IPS DF 6.9 (cell line): ENCODE measurements at regions not wholly inside any gene's neighbourhood (a gene's known extent, or its start where the extent isn't known, plus 50 kb on each side); places are given as distances from the start of the nearest gene placed in this dataset.

ENCODE experiments used
- DNase-seq: peaks from one replicate; pipeline ENCODE4 v3.0.0-alpha.2; 2013; ENCODE audit warnings: low read depth, low spot score
- H3K27ac ChIP-seq: one replicate; pipeline ENCODE4 v1.5.1; 2013; ENCODE audit warnings: low read length, control low read depth
- H3K27me3 ChIP-seq: 2 replicates; pipeline ENCODE4 v1.6.1; 2013; ENCODE audit warnings: mild to moderate bottlenecking, low read length; ENCODE audit not compliant: control insufficient read depth, insufficient read depth
- H3K36me3 ChIP-seq: 2 replicates; pipeline ENCODE4 v1.6.1; 2013; ENCODE audit warnings: low read length; ENCODE audit not compliant: control insufficient read depth, insufficient read depth
- H3K4me1 ChIP-seq: 2 replicates; pipeline ENCODE4 v1.6.1; 2013; ENCODE audit warnings: low read length; ENCODE audit not compliant: control insufficient read depth, insufficient read depth
- H3K4me3 ChIP-seq: 2 replicates; pipeline ENCODE4 v1.5.1; 2013; ENCODE audit warnings: mild to moderate bottlenecking, low read length
- H3K9me3 ChIP-seq: 2 replicates; pipeline ENCODE4 v1.6.1; 2013; ENCODE audit warnings: low read length, inconsistent platforms; ENCODE audit not compliant: control insufficient read depth, insufficient read depth
- WGBS: extraction: QIAGEN DNeasy Blood & Tissue Kit; methylation state at CpG from one replicate; pipeline ENCODE4 v1.1.7; 2013; ENCODE audit warnings: mixed read lengths, missing lambda C conversion rate; ENCODE audit not compliant: insufficient read length, insufficient coverage; 5-methylcytosine and 5-hydroxymethylcytosine counted together

DNA sequence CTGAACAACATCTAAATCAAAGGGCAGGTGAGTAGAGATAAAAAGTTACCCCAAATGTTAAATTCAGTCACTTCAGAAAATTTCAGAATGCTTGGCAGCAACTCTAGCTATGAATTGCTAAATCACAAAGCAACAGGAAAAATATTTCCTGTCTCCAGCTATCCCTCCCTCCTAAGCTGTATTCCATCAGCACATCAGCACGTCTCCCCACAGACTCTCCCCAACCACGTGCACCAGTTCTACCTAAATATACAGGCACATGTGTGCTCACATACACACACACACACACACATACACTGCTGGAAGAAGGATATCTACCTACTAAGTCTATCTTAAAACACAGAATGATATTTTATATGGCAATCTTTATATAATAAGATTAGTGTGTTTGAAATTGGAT lies 177.1 kb upstream of the ARHGEF26 start:
- Histone ChIP-seq H3K27ac (no peak overlapping the region), H3K27me3 (no peaks in the 10 kb centered on the region), H3K4me1 (no peaks in the 10 kb centered on the region), H3K9me3 (no peaks in the 10 kb centered on the region), H3K36me3 (no peaks in the 10 kb centered on the region), H3K4me3 (no peak overlapping the region)
- WGBS, result no CpG with 5 or more reads among the region's 2 CpGs
- DNase-seq, result no peak

DNA sequence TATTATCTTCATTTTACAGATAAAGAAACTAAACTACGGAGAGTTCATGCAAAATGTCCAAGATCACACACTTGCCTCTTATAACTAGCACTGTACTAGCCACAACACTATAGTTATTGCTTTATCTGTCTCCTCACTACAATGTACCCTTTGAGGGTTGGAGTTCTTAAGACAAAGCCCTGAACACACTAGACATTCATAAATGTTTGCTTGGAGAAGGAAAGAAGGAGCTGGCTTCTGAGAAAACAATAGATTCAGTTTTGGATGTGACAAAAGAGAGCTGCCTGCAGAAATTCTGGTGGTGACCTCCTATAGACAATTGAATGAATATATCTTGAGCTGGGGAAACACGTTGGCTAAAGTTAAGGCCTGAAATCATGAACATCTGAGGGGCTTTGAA lies 169.9 kb upstream of the ARHGEF26 start:
- WGBS, result no CpG with 5 or more reads among the region's 2 CpGs
- Histone ChIP-seq H3K4me3 (no peak overlapping the region), H3K9me3 (no peaks in the 10 kb centered on the region), H3K4me1 (no peaks in the 10 kb centered on the region), H3K36me3 (no peaks in the 10 kb centered on the region), H3K27me3 (no peaks in the 10 kb centered on the region), H3K27ac (no peak overlapping the region)
- no peak for DNase-seq

DNA sequence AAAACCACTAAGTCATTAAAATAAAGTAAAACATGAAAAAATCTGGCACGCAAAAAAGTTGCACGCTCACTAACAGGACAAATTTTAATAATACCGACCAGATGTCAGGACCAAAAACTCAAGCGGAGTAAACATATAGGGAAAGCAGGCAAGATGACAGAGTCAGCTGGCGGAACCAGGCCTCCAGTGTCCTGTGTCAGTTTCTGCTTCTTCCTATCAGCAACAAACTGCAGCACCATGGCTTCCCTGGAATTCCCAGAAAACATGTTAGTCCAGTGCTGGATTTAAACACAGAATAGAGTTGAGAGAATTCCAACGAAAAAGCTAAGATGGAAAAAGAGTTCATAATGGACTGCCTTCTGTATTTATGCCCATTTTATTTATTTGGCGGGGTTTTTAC lies 169.1 kb upstream of the ARHGEF26 start:
- WGBS, result no CpG with 5 or more reads among the region's 7 CpGs

DNA sequence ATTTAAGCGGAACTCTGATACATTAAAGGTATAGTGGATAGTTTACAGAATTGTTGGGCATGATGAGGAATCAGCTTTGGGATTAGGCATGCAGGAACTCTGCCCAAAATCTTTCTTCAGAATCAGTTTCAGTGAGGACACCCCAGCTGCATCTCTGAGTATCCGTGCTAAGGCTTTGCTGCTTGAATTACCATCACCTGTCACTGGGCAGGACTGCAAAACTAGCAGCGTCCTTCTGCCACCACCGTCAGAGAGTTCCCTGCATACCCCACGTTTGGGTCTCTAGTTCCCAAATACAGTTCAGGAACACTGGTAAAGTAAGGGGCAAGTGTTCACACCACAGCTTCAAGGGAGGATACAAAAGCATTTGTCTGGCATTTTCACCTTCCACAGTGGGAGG lies 164.6 kb upstream of the ARHGEF26 start:
- no peaks in the 10 kb centered on the region for H3K36me3 ChIP-seq
- no CpG with 5 or more reads among the region's 5 CpGs for WGBS
- no peaks in the 10 kb centered on the region for H3K27me3 ChIP-seq
- H3K4me1 ChIP-seq, result no peaks in the 10 kb centered on the region
- no peaks in the 10 kb centered on the region for H3K9me3 ChIP-seq
- DNase-seq, result no peak
- no peak overlapping the region for H3K4me3 ChIP-seq
- no peak overlapping the region for H3K27ac ChIP-seq

More for the DNA sequence above, 169.1 kb upstream of the ARHGEF26 start:
- H3K9me3 ChIP-seq, result no peaks in the 10 kb centered on the region
- no peaks in the 10 kb centered on the region for H3K27me3 ChIP-seq
- no peak for DNase-seq
- no peak overlapping the region for H3K27ac ChIP-seq
- H3K36me3 ChIP-seq, result no peaks in the 10 kb centered on the region
- no peaks in the 10 kb centered on the region for H3K4me1 ChIP-seq
- no peak overlapping the region for H3K4me3 ChIP-seq

DNA sequence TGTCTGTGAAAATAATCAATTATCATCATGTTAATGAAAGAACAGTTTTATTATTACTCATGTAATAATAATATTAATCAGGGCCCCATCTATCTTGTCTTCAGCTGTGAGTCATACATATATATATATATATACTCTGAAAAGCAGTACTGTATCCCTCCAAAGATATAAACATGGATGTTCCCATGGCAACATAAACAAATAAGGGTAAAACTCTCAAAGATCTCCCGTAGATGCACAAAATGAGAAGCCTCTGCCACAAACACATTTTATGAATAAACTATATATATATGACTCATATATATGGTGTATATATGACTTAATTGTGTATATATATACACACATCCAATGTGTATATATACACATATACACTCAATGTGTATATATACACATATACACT lies 163.8 kb upstream of the ARHGEF26 start:
- WGBS, result no CpG with 5 or more reads among the region's 1 CpG
- Histone ChIP-seq H3K4me1 (no peaks in the 10 kb centered on the region), H3K36me3 (no peaks in the 10 kb centered on the region), H3K27me3 (no peaks in the 10 kb centered on the region), H3K4me3 (no peak overlapping the region), H3K9me3 (no peaks in the 10 kb centered on the region), H3K27ac (no peak overlapping the region)
- DNase-seq, result no peak

DNA sequence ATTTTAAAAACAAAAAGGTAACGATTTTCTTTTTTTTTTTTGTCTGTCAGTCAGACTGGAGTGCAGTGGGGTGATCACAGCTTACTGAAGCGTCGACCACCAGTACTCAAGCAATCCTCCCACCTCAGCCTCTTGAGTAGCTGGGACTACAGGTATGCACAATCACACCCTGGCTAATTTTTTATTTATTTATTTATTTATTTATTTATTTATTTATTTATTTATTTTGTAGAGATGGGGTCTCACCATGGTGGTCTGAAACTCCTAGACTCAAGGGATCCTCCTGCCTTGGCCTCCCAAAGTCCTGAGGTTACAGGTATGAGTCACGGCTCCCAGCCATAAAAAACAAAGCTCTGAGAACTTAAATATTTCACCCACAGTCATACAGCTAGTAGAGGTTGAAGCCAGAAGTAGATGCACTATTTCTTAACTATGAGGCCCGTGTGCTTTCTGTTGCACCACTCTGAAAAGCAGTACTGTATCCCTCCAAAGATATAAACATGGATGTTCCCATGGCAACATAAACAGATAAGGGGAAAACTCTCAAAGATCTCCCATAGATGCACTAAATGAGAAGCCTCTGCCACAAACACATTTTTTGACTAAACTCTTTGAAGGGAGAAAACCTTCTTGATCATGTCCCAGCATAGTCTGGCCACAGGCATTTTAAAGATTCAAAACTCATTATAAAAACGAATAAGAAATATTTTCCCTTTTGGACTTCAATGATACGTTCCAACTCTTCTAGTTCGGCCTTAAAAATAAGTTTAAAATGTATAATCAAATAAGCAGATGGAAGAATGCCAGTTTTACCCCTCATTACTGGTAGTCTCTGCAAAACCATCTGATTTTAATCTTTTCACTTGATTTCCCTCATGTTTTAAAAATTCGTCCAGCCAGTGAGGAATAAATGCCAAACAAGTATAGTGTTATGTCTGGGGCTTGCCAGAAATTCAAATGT lies 162.3 kb upstream of the ARHGEF26 start:
- WGBS, result no CpG with 5 or more reads among the region's 9 CpGs
- no peaks in the 10 kb centered on the region for H3K9me3 ChIP-seq

DNA sequence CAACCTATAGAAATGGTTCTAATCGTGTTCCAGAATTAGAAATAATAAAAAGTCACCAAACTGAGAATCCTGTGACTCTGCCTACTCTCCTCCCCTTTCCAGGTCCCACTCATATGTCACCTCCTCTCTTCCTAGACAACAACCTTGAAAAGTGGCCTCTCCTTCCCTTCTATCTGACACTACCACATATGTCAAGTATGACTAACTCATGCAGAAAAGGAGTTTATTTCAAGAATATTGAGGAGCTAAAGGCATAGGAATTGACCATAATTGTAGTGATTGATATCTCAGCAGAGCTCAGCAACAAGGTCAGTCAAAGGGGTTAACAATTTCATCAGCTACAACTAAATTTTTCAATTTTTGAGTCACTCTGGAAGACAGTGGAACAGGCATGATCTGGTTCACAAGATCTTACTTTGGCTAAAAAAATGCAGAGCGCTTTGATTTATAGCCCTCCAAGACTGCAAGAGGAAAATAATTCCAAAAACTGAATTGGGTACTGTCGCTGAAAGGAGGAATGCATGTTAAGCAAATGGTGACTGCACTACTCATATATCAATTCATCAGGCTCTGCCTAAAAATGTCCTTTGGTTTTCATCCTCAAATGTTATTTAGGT lies 160.6 kb upstream of the ARHGEF26 start:
- Histone ChIP-seq H3K4me1 (no peaks in the 10 kb centered on the region), H3K27me3 (no peaks in the 10 kb centered on the region), H3K36me3 (no peaks in the 10 kb centered on the region), H3K27ac (no peak overlapping the region), H3K4me3 (no peak overlapping the region), H3K9me3 (no peaks in the 10 kb centered on the region)
- no CpG with 5 or more reads among the region's 3 CpGs for WGBS
- DNase-seq, result no peak

More for the DNA sequence above, 162.3 kb upstream of the ARHGEF26 start:
- H3K27ac ChIP-seq, result no peak overlapping the region
- H3K36me3 ChIP-seq, result no peaks in the 10 kb centered on the region
- no peak overlapping the region for H3K4me3 ChIP-seq
- H3K4me1 ChIP-seq, result no peaks in the 10 kb centered on the region
- no peak for DNase-seq
- H3K27me3 ChIP-seq, result no peaks in the 10 kb centered on the region

DNA sequence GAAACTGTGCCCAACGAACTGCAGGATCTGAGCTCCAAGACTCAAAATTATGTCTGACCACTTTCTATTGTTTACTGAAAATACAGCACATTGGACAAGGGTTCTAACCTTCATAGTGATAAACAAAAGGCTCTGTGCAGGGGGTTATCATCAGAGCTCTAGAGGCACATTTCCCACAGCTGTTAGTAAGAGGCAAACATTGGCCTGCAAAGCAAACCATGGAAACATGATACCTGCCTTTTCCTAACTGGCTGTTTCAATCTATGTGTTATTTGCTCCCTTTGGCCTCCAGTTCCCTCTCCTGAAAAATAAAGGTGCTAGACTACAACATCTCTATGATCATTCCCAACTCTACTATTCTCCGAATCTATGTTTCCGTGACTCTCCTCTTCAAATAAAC lies 159.7 kb upstream of the ARHGEF26 start:
- no peaks in the 10 kb centered on the region for H3K4me1 ChIP-seq
- no peak overlapping the region for H3K4me3 ChIP-seq
- H3K27ac ChIP-seq, result no peak overlapping the region
- no CpG with 5 or more reads among the region's 3 CpGs for WGBS
- no peak for DNase-seq
- no peaks in the 10 kb centered on the region for H3K9me3 ChIP-seq
- H3K27me3 ChIP-seq, result no peaks in the 10 kb centered on the region
- no peaks in the 10 kb centered on the region for H3K36me3 ChIP-seq

DNA sequence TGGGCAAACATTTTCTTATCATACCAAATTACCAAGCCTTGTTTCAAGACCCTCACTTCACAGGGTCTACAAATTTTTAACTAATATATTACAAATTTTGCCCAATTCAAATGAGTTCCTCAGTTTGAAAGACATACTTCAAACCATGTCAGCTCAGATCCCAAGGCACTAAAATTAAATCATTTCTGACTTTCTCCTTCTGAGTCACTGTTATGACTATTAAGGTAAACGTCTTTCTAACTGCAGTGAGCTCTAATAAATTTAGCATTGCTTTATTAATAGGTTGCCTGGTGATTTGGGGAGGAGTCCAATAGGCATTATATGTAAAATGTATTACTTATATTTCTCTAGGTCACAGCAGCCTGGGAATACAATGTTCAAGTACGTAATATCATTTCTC lies 158.2 kb upstream of the ARHGEF26 start:
- no peaks in the 10 kb centered on the region for H3K27me3 ChIP-seq
- no peak overlapping the region for H3K27ac ChIP-seq
- H3K4me3 ChIP-seq, result no peak overlapping the region
- no CpG with 5 or more reads among the region's 2 CpGs for WGBS
- no peak for DNase-seq
- no peaks in the 10 kb centered on the region for H3K9me3 ChIP-seq
- no peaks in the 10 kb centered on the region for H3K36me3 ChIP-seq
- H3K4me1 ChIP-seq, result no peaks in the 10 kb centered on the region

DNA sequence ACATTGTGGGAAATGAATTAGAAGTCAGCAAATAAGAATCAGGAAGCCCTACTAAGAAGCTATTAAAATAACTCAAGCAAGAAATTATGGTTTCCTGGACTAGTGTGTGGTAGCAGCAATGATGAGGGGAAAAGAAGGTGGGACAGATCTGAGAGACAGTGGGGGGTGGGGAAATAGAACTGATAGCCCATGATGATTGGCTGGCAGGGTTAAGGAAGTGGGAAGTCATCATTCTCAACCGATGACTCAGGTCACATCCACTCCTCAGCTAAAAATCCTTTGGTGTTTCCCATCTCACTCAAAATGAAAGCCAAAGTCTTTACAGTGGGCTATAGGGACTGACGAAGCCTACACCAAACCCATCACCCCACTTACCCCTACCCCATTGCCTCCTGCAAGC lies 153.9 kb upstream of the ARHGEF26 start:
- Histone ChIP-seq H3K27me3 (no peaks in the 10 kb centered on the region), H3K27ac (no peak overlapping the region), H3K9me3 (no peaks in the 10 kb centered on the region), H3K36me3 (no peaks in the 10 kb centered on the region), H3K4me1 (no peaks in the 10 kb centered on the region), H3K4me3 (no peak overlapping the region)
- WGBS, result no CpG with 5 or more reads among the region's 2 CpGs
- DNase-seq, result no peak
